ENCODE measurements at regions not wholly inside any gene's neighbourhood (a gene's known extent, or its start where the extent isn't known, plus 50 kb on each side); places are given as distances from the start of the nearest gene placed in this dataset.

GRCh38 chr6:26252077-26252472, 112.9 kb upstream of the BTN3A2 start:
- TF ChIP-seq POLR2A (IDR thresholded peaks at IDR 0.05; ENCODE audit: low read length) = no peak
- TF ChIP-seq GATA1 (IDR thresholded peaks at IDR 0.05; ENCODE audit: low read depth, low read length) = no peak
